Ecto neural progenitor cell (in vitro differentiated cells): ENCODE measurements at regions not wholly inside any gene's neighbourhood (a gene's known extent, or its start where the extent isn't known, plus 50 kb on each side); places are given as distances from the start of the nearest gene placed in this dataset.

Experiments used
- DNase-seq: peaks from one replicate; pipeline ENCODE4 v3.0.0-alpha.2; 2018; ENCODE audit warnings: low spot score

GRCh38 chr3:17983106-17983505, 240.7 kb upstream of the TBC1D5 start:
- no peak for DNase-seq

GRCh38 chr3:17982211-17982880, 239.9 kb upstream of the TBC1D5 start:
- no peak for DNase-seq

GRCh38 chr3:17980863-17981262, 238.4 kb upstream of the TBC1D5 start:
- no peak for DNase-seq

GRCh38 chr3:17979911-17980310, 237.5 kb upstream of the TBC1D5 start:
- DNase-seq, result no peak

- no peak for DNase-seq
These were observed 236.8 kb upstream of the TBC1D5 start for GRCh38 chr3:17979252-17979651.

GRCh38 chr3:17974206-17974841, 231.9 kb upstream of the TBC1D5 start:
- no peak for DNase-seq

- no peak for DNase-seq
These were observed 230.8 kb upstream of the TBC1D5 start for GRCh38 chr3:17972959-17973906.

GRCh38 chr3:17972476-17972875, 230.0 kb upstream of the TBC1D5 start:
- DNase-seq, result no peak

- no peak for DNase-seq
These were observed 229.6 kb upstream of the TBC1D5 start for GRCh38 chr3:17972030-17972429.

GRCh38 chr3:17969985-17970568, 227.6 kb upstream of the TBC1D5 start:
- DNase-seq, result no peak

GRCh38 chr3:17969244-17969643, 226.8 kb upstream of the TBC1D5 start:
- no peak for DNase-seq

GRCh38 chr3:17967953-17968607, 225.6 kb upstream of the TBC1D5 start:
- DNase-seq, result no peak

- DNase-seq, result no peak
These were observed 224.7 kb upstream of the TBC1D5 start for GRCh38 chr3:17967111-17967510.

- DNase-seq, result no peak
These were observed 222.9 kb upstream of the TBC1D5 start for GRCh38 chr3:17965331-17965730.

GRCh38 chr3:17964108-17964507, 221.7 kb upstream of the TBC1D5 start:
- DNase-seq, result no peak

- DNase-seq, result no peak
These were observed 213.0 kb upstream of the TBC1D5 start for GRCh38 chr3:17955411-17955810.

- no peak for DNase-seq
These were observed 212.4 kb upstream of the TBC1D5 start for GRCh38 chr3:17954801-17955200.

GRCh38 chr3:17951241-17951640, 208.8 kb upstream of the TBC1D5 start:
- DNase-seq, result no peak

- no peak for DNase-seq
These were observed 206.7 kb upstream of the TBC1D5 start for GRCh38 chr3:17949101-17949500.

- DNase-seq, result no peak
These were observed 205.4 kb upstream of the TBC1D5 start for GRCh38 chr3:17947833-17948232.

- DNase-seq, result no peak
These were observed 204.2 kb upstream of the TBC1D5 start for GRCh38 chr3:17946619-17947018.
